Prostate gland (tissue), 2 donors: ENCODE measurements at regions not wholly inside any gene's neighbourhood (a gene's known extent, or its start where the extent isn't known, plus 50 kb on each side); places are given as distances from the start of the nearest gene placed in this dataset.

ENCODE experiments used
- POLR2A ChIP-seq: fragments of 450-650 bp; IDR thresholded peaks from one replicate; pipeline ENCODE4 v1.6.1; 2016; ENCODE audit warnings: antibody characterized with exemption, mild to moderate bottlenecking
- TF ChIP-seq, protein P1 (sequence below), 4 experiments: fragments of 200-600 bp in 2 of 4; fragments of 450-650 bp in 2 of 4; sonication (generic) in 2 of 4; IDR thresholded peaks; 1 replicate in 3 of 4; 2 replicates in 1 of 4; pipeline ENCODE4 v1.5.1; 2016 to 2019; ENCODE audit warnings: antibody characterized with exemption in 4 of 4, mild to moderate bottlenecking in 2 of 4, moderate library complexity in 2 of 4

DNA sequence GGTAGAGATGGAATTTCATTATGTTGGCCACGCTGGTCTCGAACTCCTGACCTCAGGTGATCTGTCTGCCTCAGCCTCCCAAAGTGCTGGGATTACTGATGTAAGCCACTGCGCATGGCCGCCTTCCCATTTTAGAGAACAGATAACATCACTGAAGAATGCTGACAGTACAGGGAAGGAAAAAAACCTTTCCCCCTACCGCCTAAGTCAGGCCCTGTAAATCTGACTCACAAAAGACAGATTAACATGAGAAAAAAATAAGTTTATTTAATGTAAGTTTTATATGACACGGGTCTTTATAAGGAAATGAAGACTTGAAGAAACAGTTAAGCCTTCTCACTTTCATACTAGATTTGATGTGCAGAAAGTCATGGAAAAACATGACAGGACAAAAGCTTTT is 227.2 kb upstream of the ZNF608 start:
- TF ChIP-seq, protein P1, sequence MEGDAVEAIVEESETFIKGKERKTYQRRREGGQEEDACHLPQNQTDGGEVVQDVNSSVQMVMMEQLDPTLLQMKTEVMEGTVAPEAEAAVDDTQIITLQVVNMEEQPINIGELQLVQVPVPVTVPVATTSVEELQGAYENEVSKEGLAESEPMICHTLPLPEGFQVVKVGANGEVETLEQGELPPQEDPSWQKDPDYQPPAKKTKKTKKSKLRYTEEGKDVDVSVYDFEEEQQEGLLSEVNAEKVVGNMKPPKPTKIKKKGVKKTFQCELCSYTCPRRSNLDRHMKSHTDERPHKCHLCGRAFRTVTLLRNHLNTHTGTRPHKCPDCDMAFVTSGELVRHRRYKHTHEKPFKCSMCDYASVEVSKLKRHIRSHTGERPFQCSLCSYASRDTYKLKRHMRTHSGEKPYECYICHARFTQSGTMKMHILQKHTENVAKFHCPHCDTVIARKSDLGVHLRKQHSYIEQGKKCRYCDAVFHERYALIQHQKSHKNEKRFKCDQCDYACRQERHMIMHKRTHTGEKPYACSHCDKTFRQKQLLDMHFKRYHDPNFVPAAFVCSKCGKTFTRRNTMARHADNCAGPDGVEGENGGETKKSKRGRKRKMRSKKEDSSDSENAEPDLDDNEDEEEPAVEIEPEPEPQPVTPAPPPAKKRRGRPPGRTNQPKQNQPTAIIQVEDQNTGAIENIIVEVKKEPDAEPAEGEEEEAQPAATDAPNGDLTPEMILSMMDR (IDR thresholded peaks at IDR 0.05), result no peak
- TF ChIP-seq POLR2A, result no peak
